Stimulated activated memory B cell treated with anti-CD40 and anti-IgM and Interleukin-4, amounts not matched to agents 10 μg/mL and 1 μg/mL and 100 μg/mL, for 72 hours (primary cell): ENCODE measurements at regions not wholly inside any gene's neighbourhood (a gene's known extent, or its start where the extent isn't known, plus 50 kb on each side); places are given as distances from the start of the nearest gene placed in this dataset.

Source experiments
- ATAC-seq: fragments of 150-1000 bp; cut with Tn5 transposase; 2 replicates; pipeline ENCODE4 v1.10.0; 2021
- H3K27ac Mint-ChIP-seq: one replicate; pipeline ENCODE4 v1.8.0; 2022; ENCODE audit warnings: mild to moderate bottlenecking, mixed read lengths
- H3K27me3 Mint-ChIP-seq: one replicate; pipeline ENCODE4 v1.8.0; 2022; ENCODE audit warnings: mixed read lengths
- H3K36me3 Mint-ChIP-seq: one replicate; pipeline ENCODE4 v1.8.0; 2022; ENCODE audit warnings: mixed read lengths
- H3K4me1 Mint-ChIP-seq: one replicate; pipeline ENCODE4 v1.8.0; 2022; ENCODE audit warnings: mixed read lengths
- H3K4me3 Mint-ChIP-seq: one replicate; pipeline ENCODE4 v1.8.0; 2022; ENCODE audit warnings: mild to moderate bottlenecking, moderate library complexity, mixed read lengths
- H3K9me3 Mint-ChIP-seq: one replicate; pipeline ENCODE4 v1.8.0; 2022; ENCODE audit warnings: mixed read lengths

GRCh38 chr20:11108102-11108810 lies 434.5 kb upstream of the JAG1 start:
- peaks cover 5% of the 10 kb centered on the region for H3K9me3 Mint-ChIP-seq
- no peaks in the 10 kb centered on the region for H3K27me3 Mint-ChIP-seq
- H3K4me1 Mint-ChIP-seq: no peaks in the 10 kb centered on the region
- no peak for ATAC-seq
- no peaks in the 10 kb centered on the region for H3K36me3 Mint-ChIP-seq
- no peak overlapping the region for H3K27ac Mint-ChIP-seq
- H3K4me3 Mint-ChIP-seq: no peak overlapping the region

GRCh38 chr20:11110535-11110934 lies 436.7 kb upstream of the JAG1 start:
- ATAC-seq: no peak
- no peak overlapping the region for H3K4me3 Mint-ChIP-seq
- no peak overlapping the region for H3K27ac Mint-ChIP-seq
- no peaks in the 10 kb centered on the region for H3K36me3 Mint-ChIP-seq
- peaks cover 9% of the 10 kb centered on the region for H3K9me3 Mint-ChIP-seq
- no peaks in the 10 kb centered on the region for H3K27me3 Mint-ChIP-seq
- H3K4me1 Mint-ChIP-seq: no peaks in the 10 kb centered on the region

- no peak for ATAC-seq
- Mint-ChIP-seq H3K36me3 (no peaks in the 10 kb centered on the region), H3K4me1 (no peaks in the 10 kb centered on the region), H3K27me3 (no peaks in the 10 kb centered on the region), H3K27ac (no peak overlapping the region), H3K4me3 (no peak overlapping the region), H3K9me3 (peaks cover 9% of the 10 kb centered on the region)
These were observed 437.4 kb upstream of the JAG1 start for GRCh38 chr20:11111191-11111590.

GRCh38 chr20:11112832-11113231 lies 439.0 kb upstream of the JAG1 start:
- Mint-ChIP-seq H3K9me3 (peaks cover 9% of the 10 kb centered on the region), H3K4me3 (no peak overlapping the region), H3K4me1 (no peaks in the 10 kb centered on the region), H3K36me3 (no peaks in the 10 kb centered on the region), H3K27ac (no peak overlapping the region), H3K27me3 (no peaks in the 10 kb centered on the region)
- no peak for ATAC-seq

- H3K27me3 Mint-ChIP-seq: no peaks in the 10 kb centered on the region
- H3K36me3 Mint-ChIP-seq: no peaks in the 10 kb centered on the region
- H3K9me3 Mint-ChIP-seq: peaks cover 9% of the 10 kb centered on the region
- no peak for ATAC-seq
- no peaks in the 10 kb centered on the region for H3K4me1 Mint-ChIP-seq
- H3K27ac Mint-ChIP-seq: no peak overlapping the region
- no peak overlapping the region for H3K4me3 Mint-ChIP-seq
These were observed 440.6 kb upstream of the JAG1 start for GRCh38 chr20:11114382-11114781.

- no peak overlapping the region for H3K4me3 Mint-ChIP-seq
- no peak for ATAC-seq
These were observed 444.2 kb upstream of the JAG1 start for GRCh38 chr20:11117808-11118528.

GRCh38 chr20:11118802-11119380 lies 445.1 kb upstream of the JAG1 start:
- H3K27me3 Mint-ChIP-seq: no peaks in the 10 kb centered on the region
- H3K4me3 Mint-ChIP-seq: no peak overlapping the region

More at GRCh38 chr20:11117808-11118528, 444.2 kb upstream of the JAG1 start:
- H3K4me1 Mint-ChIP-seq: no peaks in the 10 kb centered on the region
- no peak overlapping the region for H3K27ac Mint-ChIP-seq
- no peaks in the 10 kb centered on the region for H3K36me3 Mint-ChIP-seq
- H3K27me3 Mint-ChIP-seq: no peaks in the 10 kb centered on the region
- H3K9me3 Mint-ChIP-seq: peaks cover 9% of the 10 kb centered on the region

GRCh38 chr20:11119573-11119972 lies 445.8 kb upstream of the JAG1 start:
- H3K36me3 Mint-ChIP-seq: no peaks in the 10 kb centered on the region
- no peaks in the 10 kb centered on the region for H3K4me1 Mint-ChIP-seq
- ATAC-seq: no peak
- no peak overlapping the region for H3K4me3 Mint-ChIP-seq
- H3K27ac Mint-ChIP-seq: no peak overlapping the region
- H3K9me3 Mint-ChIP-seq: peaks cover 10% of the 10 kb centered on the region
- H3K27me3 Mint-ChIP-seq: no peaks in the 10 kb centered on the region

More at GRCh38 chr20:11118802-11119380, 445.1 kb upstream of the JAG1 start:
- Mint-ChIP-seq H3K9me3 (peaks cover 10% of the 10 kb centered on the region), H3K36me3 (no peaks in the 10 kb centered on the region), H3K4me1 (no peaks in the 10 kb centered on the region), H3K27ac (no peak overlapping the region)
- ATAC-seq: no peak

GRCh38 chr20:11120431-11120830 lies 446.6 kb upstream of the JAG1 start:
- H3K36me3 Mint-ChIP-seq: no peaks in the 10 kb centered on the region
- H3K4me3 Mint-ChIP-seq: no peak overlapping the region

GRCh38 chr20:11124849-11125505 lies 451.2 kb upstream of the JAG1 start:
- no peaks in the 10 kb centered on the region for H3K4me1 Mint-ChIP-seq
- no peaks in the 10 kb centered on the region for H3K36me3 Mint-ChIP-seq
- H3K4me3 Mint-ChIP-seq: no peak overlapping the region
- no peaks in the 10 kb centered on the region for H3K27me3 Mint-ChIP-seq
- ATAC-seq: no peak
- peaks cover 11% of the 10 kb centered on the region for H3K9me3 Mint-ChIP-seq
- H3K27ac Mint-ChIP-seq: no peak overlapping the region

More at GRCh38 chr20:11120431-11120830, 446.6 kb upstream of the JAG1 start:
- H3K4me1 Mint-ChIP-seq: no peaks in the 10 kb centered on the region
- no peak for ATAC-seq
- H3K27ac Mint-ChIP-seq: no peak overlapping the region
- peaks cover 8% of the 10 kb centered on the region for H3K9me3 Mint-ChIP-seq
- no peaks in the 10 kb centered on the region for H3K27me3 Mint-ChIP-seq

GRCh38 chr20:11128220-11128718 lies 454.5 kb upstream of the JAG1 start:
- Mint-ChIP-seq H3K36me3 (no peaks in the 10 kb centered on the region), H3K27ac (no peak overlapping the region), H3K9me3 (peaks cover 14% of the 10 kb centered on the region), H3K4me1 (no peaks in the 10 kb centered on the region), H3K4me3 (no peak overlapping the region), H3K27me3 (no peaks in the 10 kb centered on the region)
- ATAC-seq: no peak

GRCh38 chr20:11128721-11129120 lies 454.9 kb upstream of the JAG1 start:
- no peak for ATAC-seq
- H3K4me1 Mint-ChIP-seq: no peaks in the 10 kb centered on the region
- no peaks in the 10 kb centered on the region for H3K27me3 Mint-ChIP-seq

GRCh38 chr20:11130554-11131166 lies 456.9 kb upstream of the JAG1 start:
- H3K27me3 Mint-ChIP-seq: no peaks in the 10 kb centered on the region
- peaks cover 9% of the 10 kb centered on the region for H3K9me3 Mint-ChIP-seq
- no peaks in the 10 kb centered on the region for H3K36me3 Mint-ChIP-seq
- H3K27ac Mint-ChIP-seq: no peak overlapping the region
- no peak overlapping the region for H3K4me3 Mint-ChIP-seq
- ATAC-seq: no peak
- no peaks in the 10 kb centered on the region for H3K4me1 Mint-ChIP-seq

More at GRCh38 chr20:11128721-11129120, 454.9 kb upstream of the JAG1 start:
- peaks cover 13% of the 10 kb centered on the region for H3K9me3 Mint-ChIP-seq
- no peaks in the 10 kb centered on the region for H3K36me3 Mint-ChIP-seq
- H3K4me3 Mint-ChIP-seq: no peak overlapping the region
- H3K27ac Mint-ChIP-seq: no peak overlapping the region

GRCh38 chr20:11132819-11133415 lies 459.1 kb upstream of the JAG1 start:
- no peak for ATAC-seq
- Mint-ChIP-seq H3K4me3 (no peak overlapping the region), H3K27ac (no peak overlapping the region), H3K4me1 (no peaks in the 10 kb centered on the region), H3K27me3 (no peaks in the 10 kb centered on the region), H3K9me3 (peaks cover 10% of the 10 kb centered on the region), H3K36me3 (no peaks in the 10 kb centered on the region)
